K562 (cell line): ENCODE measurements at regions not wholly inside any gene's neighbourhood (a gene's known extent, or its start where the extent isn't known, plus 50 kb on each side); places are given as distances from the start of the nearest gene placed in this dataset.

Experiments
- AFF4 ChIP-seq: sonication (generic); formaldehyde crosslinking; IDR thresholded peaks from 2 replicates; pipeline ENCODE4 v1.8.0; 2023; ENCODE audit warnings: mild to moderate bottlenecking, missing genetic modification reagents
- BCLAF1 ChIP-seq, 2 experiments: fragments of 450-650 bp in 1 of 2; IDR thresholded peaks; 2 replicates each; pipeline ENCODE4 v1.6.1; 2011 to 2017; ENCODE audit warnings: low read depth in 2 of 2, antibody characterized with exemption in 1 of 2, borderline replicate concordance in 1 of 2, low read length in 1 of 2, mild to moderate bottlenecking in 1 of 2, mixed read lengths in 1 of 2; ENCODE audit not compliant: control insufficient read depth in 1 of 2
- CBX1 ChIP-seq: sonication (generic); IDR thresholded peaks from 2 replicates; pipeline ENCODE4 v1.6.1; 2016; ENCODE audit warnings: antibody characterized with exemption, low read depth, mild to moderate bottlenecking
- EZH2 ChIP-seq: IDR thresholded peaks from 2 replicates; pipeline ENCODE4 v1.6.1; 2012; ENCODE audit warnings: low read depth, mild to moderate bottlenecking, inconsistent platforms, low read length, borderline replicate concordance
- NR2C2 ChIP-seq, 2 experiments: fragments of 200-800 bp in 1 of 2; sonication (Bioruptor generic) in 1 of 2; sonication (generic) in 1 of 2; formaldehyde crosslinking in 1 of 2; IDR thresholded peaks; 2 replicates each; pipeline versions ENCODE4 v1.6.1 to v1.8.0; 2016 to 2022; ENCODE audit warnings: mild to moderate bottlenecking in 1 of 2, missing compliant biosample characterization in 1 of 2, missing genetic modification characterization in 1 of 2, missing genetic modification reagents in 1 of 2
- POLR2AphosphoS2 ChIP-seq: IDR thresholded peaks from 2 replicates; pipeline ENCODE4 v1.6.1; 2012; ENCODE audit warnings: low read length, improper control_type of control experiment
- POLR2AphosphoS5 ChIP-seq: IDR thresholded peaks from 2 replicates; pipeline ENCODE4 v1.6.1; 2011; ENCODE audit warnings: mild to moderate bottlenecking, low read depth, low read length, moderate library complexity; ENCODE audit not compliant: control insufficient read depth, insufficient read depth
- SAFB2 ChIP-seq: fragments of 200-400 bp; formaldehyde crosslinking; IDR thresholded peaks from 2 replicates; pipeline ENCODE4 v1.6.1; 2018; ENCODE audit warnings: borderline replicate concordance, low read length, low read depth, moderate library complexity; ENCODE audit not compliant: severe bottlenecking
- SRF ChIP-seq, 2 experiments: fragments of 250-450, 450-650 bp in 1 of 2; sonication (Bioruptor Pico) in 1 of 2; sonication (generic) in 1 of 2; formaldehyde crosslinking; IDR thresholded peaks; 2 replicates each; pipeline versions ENCODE4 v1.5.0 to v1.5.1; 2020 to 2022; ENCODE audit warnings: mild to moderate bottlenecking in 1 of 2, missing genetic modification reagents in 1 of 2
- TF ChIP-seq, protein P1 (sequence below): sonication (generic); formaldehyde crosslinking; IDR thresholded peaks from 2 replicates; pipeline ENCODE4 v1.8.1; 2022; ENCODE audit warnings: missing genetic modification reagents
- TF ChIP-seq, protein P2 (sequence below): sonication (generic); formaldehyde crosslinking; IDR thresholded peaks from 2 replicates; pipeline ENCODE4 v1.8.1; 2022; ENCODE audit warnings: missing genetic modification reagents
- TF ChIP-seq, protein P3 (sequence below): sonication (generic); formaldehyde crosslinking; IDR thresholded peaks from 2 replicates; pipeline ENCODE4 v1.8.1; 2023; ENCODE audit warnings: mild to moderate bottlenecking, missing genetic modification reagents

DNA sequence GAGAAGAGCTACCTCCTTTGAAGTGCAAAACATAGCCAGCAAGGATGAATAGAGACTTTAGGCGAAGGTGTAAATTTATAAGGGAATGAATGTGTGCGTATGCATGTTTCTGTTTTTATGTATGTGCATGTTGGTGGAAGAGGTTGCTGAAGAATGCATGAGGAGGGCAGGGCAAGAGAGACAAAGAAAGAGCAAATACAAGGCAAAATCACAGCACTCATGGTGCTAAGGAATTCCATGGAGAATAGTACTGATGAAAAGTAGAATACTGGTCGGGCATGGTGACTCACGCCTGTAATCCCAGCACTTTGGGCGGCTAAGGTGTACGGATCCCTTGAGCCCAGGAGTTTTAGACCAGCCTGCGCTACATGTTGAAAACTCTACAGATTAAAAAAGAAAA, 762.1 kb upstream of the PTPRD start:
- TF ChIP-seq SAFB2 (no peak), EZH2 (no peak), NR2C2 (CRISPR knock-in tag; IDR thresholded peaks at IDR 0.05) (no peak), NR2C2 (tag; IDR thresholded peaks at IDR 0.05) (no peak), POLR2AphosphoS2 (no peak), AFF4 (CRISPR knock-in tag) (no peak), CBX1 (no peak), SRF (CRISPR knock-in tag; IDR thresholded peaks at IDR 0.05) (no peak), POLR2AphosphoS5 (no peak), BCLAF1 (IDR thresholded peaks at IDR 0.05; ENCODE audit: borderline replicate concordance in 1 of 2, control insufficient read depth in 1 of 2, low read depth in 2 of 2, low read length in 1 of 2) (no peak)
- TF ChIP-seq, protein P1, sequence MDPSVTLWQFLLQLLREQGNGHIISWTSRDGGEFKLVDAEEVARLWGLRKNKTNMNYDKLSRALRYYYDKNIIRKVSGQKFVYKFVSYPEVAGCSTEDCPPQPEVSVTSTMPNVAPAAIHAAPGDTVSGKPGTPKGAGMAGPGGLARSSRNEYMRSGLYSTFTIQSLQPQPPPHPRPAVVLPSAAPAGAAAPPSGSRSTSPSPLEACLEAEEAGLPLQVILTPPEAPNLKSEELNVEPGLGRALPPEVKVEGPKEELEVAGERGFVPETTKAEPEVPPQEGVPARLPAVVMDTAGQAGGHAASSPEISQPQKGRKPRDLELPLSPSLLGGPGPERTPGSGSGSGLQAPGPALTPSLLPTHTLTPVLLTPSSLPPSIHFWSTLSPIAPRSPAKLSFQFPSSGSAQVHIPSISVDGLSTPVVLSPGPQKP = no peak
- TF ChIP-seq, protein P2, sequence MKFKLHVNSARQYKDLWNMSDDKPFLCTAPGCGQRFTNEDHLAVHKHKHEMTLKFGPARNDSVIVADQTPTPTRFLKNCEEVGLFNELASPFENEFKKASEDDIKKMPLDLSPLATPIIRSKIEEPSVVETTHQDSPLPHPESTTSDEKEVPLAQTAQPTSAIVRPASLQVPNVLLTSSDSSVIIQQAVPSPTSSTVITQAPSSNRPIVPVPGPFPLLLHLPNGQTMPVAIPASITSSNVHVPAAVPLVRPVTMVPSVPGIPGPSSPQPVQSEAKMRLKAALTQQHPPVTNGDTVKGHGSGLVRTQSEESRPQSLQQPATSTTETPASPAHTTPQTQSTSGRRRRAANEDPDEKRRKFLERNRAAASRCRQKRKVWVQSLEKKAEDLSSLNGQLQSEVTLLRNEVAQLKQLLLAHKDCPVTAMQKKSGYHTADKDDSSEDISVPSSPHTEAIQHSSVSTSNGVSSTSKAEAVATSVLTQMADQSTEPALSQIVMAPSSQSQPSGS = no peak
- TF ChIP-seq, protein P3, sequence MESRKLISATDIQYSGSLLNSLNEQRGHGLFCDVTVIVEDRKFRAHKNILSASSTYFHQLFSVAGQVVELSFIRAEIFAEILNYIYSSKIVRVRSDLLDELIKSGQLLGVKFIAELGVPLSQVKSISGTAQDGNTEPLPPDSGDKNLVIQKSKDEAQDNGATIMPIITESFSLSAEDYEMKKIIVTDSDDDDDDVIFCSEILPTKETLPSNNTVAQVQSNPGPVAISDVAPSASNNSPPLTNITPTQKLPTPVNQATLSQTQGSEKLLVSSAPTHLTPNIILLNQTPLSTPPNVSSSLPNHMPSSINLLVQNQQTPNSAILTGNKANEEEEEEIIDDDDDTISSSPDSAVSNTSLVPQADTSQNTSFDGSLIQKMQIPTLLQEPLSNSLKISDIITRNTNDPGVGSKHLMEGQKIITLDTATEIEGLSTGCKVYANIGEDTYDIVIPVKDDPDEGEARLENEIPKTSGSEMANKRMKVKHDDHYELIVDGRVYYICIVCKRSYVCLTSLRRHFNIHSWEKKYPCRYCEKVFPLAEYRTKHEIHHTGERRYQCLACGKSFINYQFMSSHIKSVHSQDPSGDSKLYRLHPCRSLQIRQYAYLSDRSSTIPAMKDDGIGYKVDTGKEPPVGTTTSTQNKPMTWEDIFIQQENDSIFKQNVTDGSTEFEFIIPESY = no peak
